ENCODE measurements at regions not wholly inside any gene's neighbourhood (a gene's known extent, or its start where the extent isn't known, plus 50 kb on each side); places are given as distances from the start of the nearest gene placed in this dataset.

- Histone ChIP-seq H3K27ac (no peak overlapping the region), H3K27me3 (ENCODE audit: insufficient read depth, low read depth, severe bottlenecking) (peaks cover 100% of the 10 kb centered on the region), H3K9me3 (ENCODE audit: severe bottlenecking) (peaks cover 18% of the 10 kb centered on the region), H3K36me3 (no peaks in the 10 kb centered on the region), H3K4me3 (ENCODE audit: low read depth, low read length) (no peak overlapping the region)
- no peak for TF ChIP-seq CTCF (IDR thresholded peaks at IDR 0.05; ENCODE audit: low read depth, low read length)
- no peak for DNase-seq
Measured at GRCh38 chr1:157278383-157279137, 140.4 kb upstream of the ETV3 start.

- Histone ChIP-seq H3K27ac (no peak overlapping the region), H3K9me3 (ENCODE audit: severe bottlenecking) (peaks cover 18% of the 10 kb centered on the region), H3K36me3 (no peaks in the 10 kb centered on the region), H3K27me3 (ENCODE audit: insufficient read depth, low read depth, severe bottlenecking) (peaks cover 100% of the 10 kb centered on the region), H3K4me3 (ENCODE audit: low read depth, low read length) (no peak overlapping the region)
- TF ChIP-seq CTCF (IDR thresholded peaks at IDR 0.05; ENCODE audit: low read depth, low read length) = no peak
- DNase-seq = no peak
Measured at GRCh38 chr1:157277913-157278312, 139.7 kb upstream of the ETV3 start.

GRCh38 chr1:157277281-157277680, 139.1 kb upstream of the ETV3 start:
- Histone ChIP-seq H3K4me3 (ENCODE audit: low read depth, low read length) (no peak overlapping the region), H3K9me3 (ENCODE audit: severe bottlenecking) (peaks cover 18% of the 10 kb centered on the region), H3K27ac (no peak overlapping the region), H3K27me3 (ENCODE audit: insufficient read depth, low read depth, severe bottlenecking) (peaks cover 100% of the 10 kb centered on the region), H3K36me3 (no peaks in the 10 kb centered on the region)
- no peak for TF ChIP-seq CTCF (IDR thresholded peaks at IDR 0.05; ENCODE audit: low read depth, low read length)
- no peak for DNase-seq

GRCh38 chr1:157274698-157275534, 136.7 kb upstream of the ETV3 start:
- Histone ChIP-seq H3K27ac (no peak overlapping the region), H3K9me3 (ENCODE audit: severe bottlenecking) (peaks cover 18% of the 10 kb centered on the region), H3K4me3 (ENCODE audit: low read depth, low read length) (no peak overlapping the region), H3K27me3 (ENCODE audit: insufficient read depth, low read depth, severe bottlenecking) (peaks cover 100% of the 10 kb centered on the region), H3K36me3 (no peaks in the 10 kb centered on the region)
- no peak for TF ChIP-seq CTCF (IDR thresholded peaks at IDR 0.05; ENCODE audit: low read depth, low read length)
- no peak for DNase-seq

GRCh38 chr1:157272729-157273524, 134.7 kb upstream of the ETV3 start:
- no peak for DNase-seq
- peaks cover 100% of the 10 kb centered on the region for H3K27me3 ChIP-seq (ENCODE audit: insufficient read depth, low read depth, severe bottlenecking)
- TF ChIP-seq CTCF (IDR thresholded peaks at IDR 0.05; ENCODE audit: low read depth, low read length) = no peak
- no peak overlapping the region for H3K4me3 ChIP-seq (ENCODE audit: low read depth, low read length)
- no peak overlapping the region for H3K27ac ChIP-seq
- no peaks in the 10 kb centered on the region for H3K36me3 ChIP-seq
- peaks cover 11% of the 10 kb centered on the region for H3K9me3 ChIP-seq (ENCODE audit: severe bottlenecking)

All from WERI-Rb-1 (cell line).